ENCODE measurements at regions not wholly inside any gene's neighbourhood (a gene's known extent, or its start where the extent isn't known, plus 50 kb on each side); places are given as distances from the start of the nearest gene placed in this dataset.

DNA sequence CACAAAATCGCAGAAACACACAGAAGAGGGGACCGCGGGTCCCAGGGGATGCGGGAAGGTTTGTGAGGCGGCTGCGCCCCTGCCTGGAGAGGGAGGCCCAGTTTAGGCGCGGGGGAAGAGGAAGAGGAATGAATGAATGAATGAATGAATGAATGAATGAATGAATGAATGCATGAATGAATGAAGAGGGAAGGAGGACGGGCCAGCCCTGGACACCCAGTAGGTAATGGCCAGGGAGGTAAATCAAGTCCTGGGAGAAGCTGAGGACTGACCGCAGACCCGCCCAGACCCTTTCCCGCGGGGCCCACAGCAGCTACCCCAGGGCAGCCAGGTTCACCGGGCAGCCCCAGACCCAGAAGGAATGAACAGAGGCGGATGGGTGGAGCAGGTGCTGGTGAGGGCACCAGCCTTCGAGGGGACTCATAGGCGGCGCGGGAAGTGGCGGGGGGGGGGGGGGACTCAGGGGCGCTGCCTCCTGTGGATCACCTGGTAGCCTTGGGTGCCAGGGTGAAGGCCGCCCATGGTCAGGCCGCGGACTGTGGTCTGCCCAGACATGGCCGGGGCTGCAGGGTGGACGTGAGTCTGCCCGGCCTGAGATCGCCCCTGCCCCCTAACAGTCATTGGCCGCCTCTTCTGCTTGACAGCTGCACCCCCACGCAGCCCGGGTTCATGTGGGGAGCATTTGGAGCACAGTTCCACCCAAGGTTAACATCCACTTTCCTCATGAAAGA is 192.0 kb upstream of the PDE10A start:
- TF ChIP-seq POLR2AphosphoS5 (IDR thresholded peaks at IDR 0.05), result no peak
- no peak for TF ChIP-seq POLR2A (IDR thresholded peaks at IDR 0.05; ENCODE audit: low read depth)
- TF ChIP-seq, protein P1, sequence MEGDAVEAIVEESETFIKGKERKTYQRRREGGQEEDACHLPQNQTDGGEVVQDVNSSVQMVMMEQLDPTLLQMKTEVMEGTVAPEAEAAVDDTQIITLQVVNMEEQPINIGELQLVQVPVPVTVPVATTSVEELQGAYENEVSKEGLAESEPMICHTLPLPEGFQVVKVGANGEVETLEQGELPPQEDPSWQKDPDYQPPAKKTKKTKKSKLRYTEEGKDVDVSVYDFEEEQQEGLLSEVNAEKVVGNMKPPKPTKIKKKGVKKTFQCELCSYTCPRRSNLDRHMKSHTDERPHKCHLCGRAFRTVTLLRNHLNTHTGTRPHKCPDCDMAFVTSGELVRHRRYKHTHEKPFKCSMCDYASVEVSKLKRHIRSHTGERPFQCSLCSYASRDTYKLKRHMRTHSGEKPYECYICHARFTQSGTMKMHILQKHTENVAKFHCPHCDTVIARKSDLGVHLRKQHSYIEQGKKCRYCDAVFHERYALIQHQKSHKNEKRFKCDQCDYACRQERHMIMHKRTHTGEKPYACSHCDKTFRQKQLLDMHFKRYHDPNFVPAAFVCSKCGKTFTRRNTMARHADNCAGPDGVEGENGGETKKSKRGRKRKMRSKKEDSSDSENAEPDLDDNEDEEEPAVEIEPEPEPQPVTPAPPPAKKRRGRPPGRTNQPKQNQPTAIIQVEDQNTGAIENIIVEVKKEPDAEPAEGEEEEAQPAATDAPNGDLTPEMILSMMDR (IDR thresholded peaks at IDR 0.05), result no peak
- no peak for TF ChIP-seq EP300 (IDR thresholded peaks at IDR 0.05)
- DNase-seq (ENCODE audit: extremely low spot score), result peak; percentile 34
- 73% methylated on average over 23 of the region's 31 CpGs for WGBS
- H3K36me3 ChIP-seq, result no peaks in the 10 kb centered on the region
- peak overlapping the region in 1 of 4 donors; percentile 24 for H3K4me3 ChIP-seq
- H3K27ac ChIP-seq (replicated peaks in 1 of 4), result no peak overlapping the region
- peaks cover 0 to 32% (median 16%) of the 10 kb centered on the region in 4 donors for H3K27me3 ChIP-seq
- H3K9me3 ChIP-seq, result no peaks in the 10 kb centered on the region
- intact Hi-C loops (cut with DNase I), result loop anchor here (5.0 kb wide), 1 partner anchor 413 kb away; no protein-coding TSS in a partner anchor
- H3K4me1 ChIP-seq, result peaks cover 8 to 28% (median 17%) of the 10 kb centered on the region in 4 donors

DNA sequence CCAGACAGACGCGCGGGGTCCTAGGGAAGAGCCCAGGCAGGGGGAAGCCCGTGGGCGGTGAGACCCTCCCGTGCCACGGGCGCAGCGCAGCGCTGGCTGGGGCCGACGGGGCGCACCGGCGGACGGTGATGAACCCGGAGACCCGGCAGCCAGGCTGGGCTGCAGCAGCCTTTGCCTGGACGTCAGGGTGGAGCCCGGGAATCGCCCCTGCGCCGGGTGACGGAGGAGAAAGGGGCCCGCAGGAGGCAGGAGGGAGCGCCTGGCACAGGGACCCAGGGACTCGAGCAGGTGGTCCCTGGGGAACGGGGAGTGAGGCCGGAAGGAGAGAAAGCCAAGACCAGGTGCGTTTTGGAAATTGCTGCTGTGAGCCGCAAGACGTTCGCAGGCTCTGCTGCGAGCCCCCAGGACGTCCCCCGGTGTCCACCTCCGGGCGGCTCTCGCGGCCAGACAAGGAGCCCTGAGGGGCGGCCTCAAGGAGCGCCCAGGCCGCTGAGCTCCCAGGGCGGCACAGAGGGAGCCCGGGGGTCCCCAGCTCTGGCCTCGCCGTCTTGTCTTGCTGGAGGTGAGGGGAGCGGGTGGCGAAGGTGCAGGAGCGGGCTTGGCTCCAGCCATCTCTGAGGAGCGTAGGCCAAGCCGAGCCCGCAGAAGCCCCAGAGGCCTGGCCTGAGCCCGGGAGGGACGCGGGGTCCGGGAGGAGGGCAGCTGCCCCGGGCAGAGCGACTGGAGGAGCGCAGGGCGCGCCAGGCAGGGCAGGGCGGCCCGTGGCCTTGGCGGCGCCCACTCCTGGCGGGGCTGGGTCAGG is 191.2 kb upstream of the PDE10A start:
- no peaks in the 10 kb centered on the region for H3K36me3 ChIP-seq
- 17% methylated on average over 14 of the region's 67 CpGs for WGBS
- intact Hi-C loops (cut with DNase I), result loop anchor here (5.0 kb wide), 1 partner anchor 412 kb away; no protein-coding TSS in a partner anchor
- H3K9me3 ChIP-seq, result no peaks in the 10 kb centered on the region
- peaks cover 0 to 33% (median 16%) of the 10 kb centered on the region in 4 donors for H3K27me3 ChIP-seq
- no peak for TF ChIP-seq EP300 (IDR thresholded peaks at IDR 0.05)
- TF ChIP-seq POLR2A (IDR thresholded peaks at IDR 0.05; ENCODE audit: low read depth), result no peak
- TF ChIP-seq, protein P1 (IDR thresholded peaks at IDR 0.05), result no peak
- no peak for TF ChIP-seq POLR2AphosphoS5 (IDR thresholded peaks at IDR 0.05)
- H3K4me3 ChIP-seq, result peak overlapping the region in 3 of 4 donors; percentile 24 to 28 (median 27)
- H3K27ac ChIP-seq (replicated peaks in 1 of 4), result no peak overlapping the region
- DNase-seq (ENCODE audit: extremely low spot score), result peak; percentile 83
- peaks cover 8 to 28% (median 18%) of the 10 kb centered on the region in 4 donors for H3K4me1 ChIP-seq

- TF ChIP-seq EP300 (IDR thresholded peaks at IDR 0.05) (no peak), POLR2A (IDR thresholded peaks at IDR 0.05; ENCODE audit: low read depth) (no peak), POLR2AphosphoS5 (IDR thresholded peaks at IDR 0.05) (no peak)
- TF ChIP-seq, protein P1 (IDR thresholded peaks at IDR 0.05), result no peak
- H3K27me3 ChIP-seq, result peaks cover 0 to 33% (median 16%) of the 10 kb centered on the region in 4 donors
- peak; percentile 81 for DNase-seq (ENCODE audit: extremely low spot score)
- H3K27ac ChIP-seq (replicated peaks in 1 of 4), result no peak overlapping the region
- H3K9me3 ChIP-seq, result no peaks in the 10 kb centered on the region
- 85% methylated on average over 10 of the region's 10 CpGs for WGBS
- no peaks in the 10 kb centered on the region for H3K36me3 ChIP-seq
- peaks cover 8 to 22% (median 17%) of the 10 kb centered on the region in 4 donors for H3K4me1 ChIP-seq
- intact Hi-C loops (cut with DNase I), result loop anchor here (5.0 kb wide), 1 partner anchor 410 kb away; no protein-coding TSS in a partner anchor
- H3K4me3 ChIP-seq, result no peak overlapping the region
Observed at GRCh38 chr6:165852676-165853075, 189.6 kb upstream of the PDE10A start.

- TF ChIP-seq POLR2A (IDR thresholded peaks at IDR 0.05; ENCODE audit: low read depth) (no peak), EP300 (IDR thresholded peaks at IDR 0.05) (no peak), POLR2AphosphoS5 (IDR thresholded peaks at IDR 0.05) (peak in 1 of 2 donors; percentile 17)
- TF ChIP-seq, protein P1 (IDR thresholded peaks at IDR 0.05), result peak in 2 of 3 experiments; percentile 94 to 96
- Histone ChIP-seq H3K27ac (replicated peaks in 1 of 4) (no peak overlapping the region), H3K36me3 (no peaks in the 10 kb centered on the region), H3K9me3 (no peaks in the 10 kb centered on the region), H3K4me3 (peak overlapping the region in 3 of 4 donors; percentile 3 to 9 (median 7)), H3K4me1 (peaks cover 8 to 16% (median 13%) of the 10 kb centered on the region in 4 donors), H3K27me3 (peaks cover 0 to 39% (median 16%) of the 10 kb centered on the region in 4 donors)
- intact Hi-C loops (cut with DNase I), result loop anchor here (5.0 kb wide), 1 partner anchor 408 kb away; no protein-coding TSS in a partner anchor
- 17% methylated on average over 9 of the region's 9 CpGs for WGBS
- DNase-seq (ENCODE audit: extremely low spot score), result peak; percentile 94
Observed at GRCh38 chr6:165850434-165851019, 187.5 kb upstream of the PDE10A start.

All from esophagus muscularis mucosa (tissue), 4 donors.